ENCODE measurements at regions not wholly inside any gene's neighbourhood (a gene's known extent, or its start where the extent isn't known, plus 50 kb on each side); places are given as distances from the start of the nearest gene placed in this dataset.

GRCh38 chr16:64149756-64150155, 972.1 kb downstream of the CDH11 start:
- TF ChIP-seq POLR2A (IDR thresholded peaks at IDR 0.05) = no peak
- TF ChIP-seq, protein P1, sequence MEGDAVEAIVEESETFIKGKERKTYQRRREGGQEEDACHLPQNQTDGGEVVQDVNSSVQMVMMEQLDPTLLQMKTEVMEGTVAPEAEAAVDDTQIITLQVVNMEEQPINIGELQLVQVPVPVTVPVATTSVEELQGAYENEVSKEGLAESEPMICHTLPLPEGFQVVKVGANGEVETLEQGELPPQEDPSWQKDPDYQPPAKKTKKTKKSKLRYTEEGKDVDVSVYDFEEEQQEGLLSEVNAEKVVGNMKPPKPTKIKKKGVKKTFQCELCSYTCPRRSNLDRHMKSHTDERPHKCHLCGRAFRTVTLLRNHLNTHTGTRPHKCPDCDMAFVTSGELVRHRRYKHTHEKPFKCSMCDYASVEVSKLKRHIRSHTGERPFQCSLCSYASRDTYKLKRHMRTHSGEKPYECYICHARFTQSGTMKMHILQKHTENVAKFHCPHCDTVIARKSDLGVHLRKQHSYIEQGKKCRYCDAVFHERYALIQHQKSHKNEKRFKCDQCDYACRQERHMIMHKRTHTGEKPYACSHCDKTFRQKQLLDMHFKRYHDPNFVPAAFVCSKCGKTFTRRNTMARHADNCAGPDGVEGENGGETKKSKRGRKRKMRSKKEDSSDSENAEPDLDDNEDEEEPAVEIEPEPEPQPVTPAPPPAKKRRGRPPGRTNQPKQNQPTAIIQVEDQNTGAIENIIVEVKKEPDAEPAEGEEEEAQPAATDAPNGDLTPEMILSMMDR (IDR thresholded peaks at IDR 0.05) = no peak

All from testis (tissue), 2 donors.